Right cardiac atrium (tissue), 5 donors: ENCODE measurements at regions not wholly inside any gene's neighbourhood (a gene's known extent, or its start where the extent isn't known, plus 50 kb on each side); places are given as distances from the start of the nearest gene placed in this dataset.

Experiments used
- ATAC-seq, 2 donors: fragments of 200-7000 bp; cut with Tn5 transposase; one replicate each; pipeline versions ENCODE4 v1.8.0 to v1.9.1; 2020; ENCODE audit warnings: moderate library complexity in 2 of 2, mild to moderate bottlenecking in 1 of 2
- DNase-seq, 3 donors: peaks; one replicate each; pipeline ENCODE4 v3.0.0-alpha.2; 2020
- H3K27ac ChIP-seq: one replicate; pipeline ENCODE4 v1.5.1; 2013; ENCODE audit warnings: mild to moderate bottlenecking, low read length, control low read depth, moderate library complexity
- H3K27me3 ChIP-seq: one replicate; pipeline ENCODE4 v1.6.1; 2013; ENCODE audit not compliant: control insufficient read depth, insufficient read depth
- H3K4me1 ChIP-seq: one replicate; pipeline ENCODE4 v1.6.1; 2013; ENCODE audit warnings: low read length; ENCODE audit not compliant: control insufficient read depth, insufficient read depth
- H3K4me3 ChIP-seq: one replicate; pipeline ENCODE4 v1.5.1; 2013; ENCODE audit warnings: low read length, control low read depth
- H3K9me3 ChIP-seq: one replicate; pipeline ENCODE4 v1.6.1; 2013; ENCODE audit warnings: low read length; ENCODE audit not compliant: control insufficient read depth
- WGBS: extraction: QIAGEN DNeasy Blood & Tissue Kit; methylation state at CpG from one replicate; pipeline ENCODE4 v1.1.7; 2013; 5-methylcytosine and 5-hydroxymethylcytosine counted together
- intact Hi-C, 4 donors: fragments of 100-400 bp; cut with DNase I; formaldehyde crosslinking; loops; one replicate each; pipeline versions ENCODE4 v1.11.0 to v1.14.0; 2022 to 2023
- donor health status: healthy with polysubstance abuse.
- donor health status: DM: no; HTN: yes; CAD: no.
- donor health status: DM: no; HTN: no; CAD: no.
- donor health status: DM: no; HTN: yes; CAD: no; lungs with severe emphysema.
- donor health status: DM: yes; HTN: yes; CAD: no.

DNA sequence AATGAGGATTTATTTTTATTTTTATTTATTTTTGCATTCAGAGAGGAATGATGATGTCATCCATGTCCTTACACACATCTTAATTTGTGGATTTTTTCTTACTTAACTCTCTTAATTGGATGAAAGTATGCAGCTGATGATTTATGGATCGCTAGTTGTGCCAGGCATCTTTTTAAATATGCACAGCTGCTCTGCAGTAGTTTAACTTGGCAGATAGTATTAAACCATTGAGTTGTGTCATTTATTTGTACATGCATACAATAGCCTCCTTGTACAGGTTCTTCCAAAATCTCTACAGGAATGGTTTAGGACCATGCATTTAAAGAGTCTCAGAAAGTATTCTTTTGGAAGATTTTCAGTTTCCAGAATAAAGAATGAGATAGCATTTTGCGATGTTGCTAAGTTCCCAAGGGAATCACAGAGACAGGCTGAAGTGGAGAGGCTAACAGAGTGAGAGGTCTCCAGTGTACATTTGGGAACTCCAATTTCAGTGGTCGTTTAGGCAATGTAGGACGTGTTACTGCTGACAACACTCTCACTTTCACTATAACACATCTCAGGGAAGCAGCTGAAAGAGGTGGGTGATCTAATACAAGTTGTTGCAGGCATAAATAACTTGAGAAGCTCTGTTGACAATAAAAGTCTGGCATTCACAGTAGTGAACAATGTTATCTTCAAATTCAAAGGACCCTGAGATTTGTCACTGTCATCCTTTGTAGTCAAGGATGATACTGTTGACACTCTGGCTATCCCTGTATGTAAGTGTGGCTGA lies 49.9 kb upstream of the SCRG1 start:
- Histone ChIP-seq H3K27me3 (no peaks in the 10 kb centered on the region), H3K4me1 (no peaks in the 10 kb centered on the region), H3K9me3 (no peaks in the 10 kb centered on the region), H3K4me3 (no peak overlapping the region), H3K27ac (peak overlapping the region; percentile 88)
- 25% methylated on average over 4 of the region's 4 CpGs for whole genome bisulfite sequencing
- intact Hi-C loops = no loop called here
- DNase-seq (no peak), ATAC-seq (peak; percentile 86 to 94)
